ENCODE measurements at regions not wholly inside any gene's neighbourhood (a gene's known extent, or its start where the extent isn't known, plus 50 kb on each side); places are given as distances from the start of the nearest gene placed in this dataset.

- H3K27ac Mint-ChIP-seq: no peak overlapping the region
These were observed 70.3 kb upstream of the CCDC85A start for GRCh38 chr2:56113382-56113975.

GRCh38 chr2:56117764-56118163, 66.0 kb upstream of the CCDC85A start:
- Mint-ChIP-seq H3K36me3 (no peaks in the 10 kb centered on the region), H3K27ac (no peak overlapping the region), H3K9me3 (peaks cover 0 to 6% of the 10 kb centered on the region in 2 donors)
- ATAC-seq (no peak), DNase-seq (ENCODE audit: low spot score in 2 of 2) (no peak)

More at GRCh38 chr2:56113382-56113975, 70.3 kb upstream of the CCDC85A start:
- Mint-ChIP-seq H3K36me3 (no peaks in the 10 kb centered on the region), H3K9me3 (peaks cover 0 to 6% of the 10 kb centered on the region in 2 donors)
- DNase-seq (ENCODE audit: low spot score in 2 of 2) (no peak), ATAC-seq (no peak)

GRCh38 chr2:56118474-56118873, 65.3 kb upstream of the CCDC85A start:
- ATAC-seq: no peak
- H3K9me3 Mint-ChIP-seq: peaks cover 0 to 6% of the 10 kb centered on the region in 2 donors
- no peak for DNase-seq (ENCODE audit: low spot score in 2 of 2)
- no peak overlapping the region for H3K27ac Mint-ChIP-seq
- H3K36me3 Mint-ChIP-seq: no peaks in the 10 kb centered on the region

GRCh38 chr2:56121995-56122394, 61.8 kb upstream of the CCDC85A start:
- no peaks in the 10 kb centered on the region for H3K9me3 Mint-ChIP-seq
- DNase-seq (ENCODE audit: low spot score in 2 of 2) (no peak), ATAC-seq (no peak)
- H3K27ac Mint-ChIP-seq: no peak overlapping the region
- H3K36me3 Mint-ChIP-seq: no peaks in the 10 kb centered on the region

- ATAC-seq: no peak
- DNase-seq (ENCODE audit: low spot score in 2 of 2): no peak
- H3K9me3 Mint-ChIP-seq: no peaks in the 10 kb centered on the region
- no peak overlapping the region for H3K27ac Mint-ChIP-seq
- H3K36me3 Mint-ChIP-seq: no peaks in the 10 kb centered on the region
These were observed 60.3 kb upstream of the CCDC85A start for GRCh38 chr2:56123538-56123937.

GRCh38 chr2:56127010-56127409, 56.8 kb upstream of the CCDC85A start:
- H3K27ac Mint-ChIP-seq: no peak overlapping the region
- H3K9me3 Mint-ChIP-seq: no peaks in the 10 kb centered on the region
- ATAC-seq (no peak), DNase-seq (ENCODE audit: low spot score in 2 of 2) (no peak)
- H3K36me3 Mint-ChIP-seq: no peaks in the 10 kb centered on the region

- H3K9me3 Mint-ChIP-seq: no peaks in the 10 kb centered on the region
- ATAC-seq (no peak), DNase-seq (ENCODE audit: low spot score in 2 of 2) (no peak)
- H3K27ac Mint-ChIP-seq: no peak overlapping the region
- no peaks in the 10 kb centered on the region for H3K36me3 Mint-ChIP-seq
These were observed 56.2 kb upstream of the CCDC85A start for GRCh38 chr2:56127463-56128152.

- ATAC-seq (no peak), DNase-seq (ENCODE audit: low spot score in 2 of 2) (no peak)
- no peaks in the 10 kb centered on the region for H3K9me3 Mint-ChIP-seq
- H3K27ac Mint-ChIP-seq: no peak overlapping the region
- no peaks in the 10 kb centered on the region for H3K36me3 Mint-ChIP-seq
These were observed 55.6 kb upstream of the CCDC85A start for GRCh38 chr2:56128235-56128634.

GRCh38 chr2:56130463-56131070, 53.2 kb upstream of the CCDC85A start:
- DNase-seq (ENCODE audit: low spot score in 2 of 2): no peak
- H3K27ac Mint-ChIP-seq: no peak overlapping the region
- H3K36me3 Mint-ChIP-seq: no peaks in the 10 kb centered on the region
- no peak for ATAC-seq
- no peaks in the 10 kb centered on the region for H3K9me3 Mint-ChIP-seq

- ATAC-seq (no peak), DNase-seq (ENCODE audit: low spot score in 2 of 2) (no peak)
- no peaks in the 10 kb centered on the region for H3K36me3 Mint-ChIP-seq
- no peaks in the 10 kb centered on the region for H3K9me3 Mint-ChIP-seq
- no peak overlapping the region for H3K27ac Mint-ChIP-seq
These were observed 51.7 kb upstream of the CCDC85A start for GRCh38 chr2:56132138-56132537.

GRCh38 chr2:56133441-56133840, 50.3 kb upstream of the CCDC85A start:
- H3K27ac Mint-ChIP-seq: peak overlapping the region in 1 of 2 donors; percentile 62
- no peaks in the 10 kb centered on the region for H3K9me3 Mint-ChIP-seq
- no peak for ATAC-seq
- DNase-seq (ENCODE audit: low spot score in 2 of 2): no peak
- no peaks in the 10 kb centered on the region for H3K36me3 Mint-ChIP-seq

GRCh38 chr2:56133931-56134629, 49.7 kb upstream of the CCDC85A start:
- DNase-seq (ENCODE audit: low spot score in 2 of 2): no peak
- H3K27ac Mint-ChIP-seq: peak overlapping the region in 1 of 2 donors; percentile 62
- no peak for ATAC-seq
- H3K36me3 Mint-ChIP-seq: no peaks in the 10 kb centered on the region
- no peaks in the 10 kb centered on the region for H3K9me3 Mint-ChIP-seq

Measured in activated naive CD4-positive, alpha-beta T cell treated with anti-CD3 and anti-CD28 coated beads, Interleukin-2, amount 50 U/mL, for 72 hours (primary cell).